ENCODE measurements at regions not wholly inside any gene's neighbourhood (a gene's known extent, or its start where the extent isn't known, plus 50 kb on each side); places are given as distances from the start of the nearest gene placed in this dataset.

- DNase-seq, result peak; percentile 63 to 67
These were observed 169.6 kb upstream of the GPR12 start for GRCh38 chr13:26929971-26930730.

GRCh38 chr13:26927511-26927910 lies 166.9 kb upstream of the GPR12 start:
- DNase-seq, result no peak

GRCh38 chr13:26926371-26926770 lies 165.8 kb upstream of the GPR12 start:
- DNase-seq, result no peak

GRCh38 chr13:26923824-26924605 lies 163.4 kb upstream of the GPR12 start:
- DNase-seq, result no peak

- no peak for DNase-seq
These were observed 161.3 kb upstream of the GPR12 start for GRCh38 chr13:26921918-26922317.

- DNase-seq, result no peak
These were observed 160.2 kb upstream of the GPR12 start for GRCh38 chr13:26920614-26921355.

GRCh38 chr13:26919732-26920131 lies 159.1 kb upstream of the GPR12 start:
- no peak for DNase-seq

GRCh38 chr13:26919311-26919710 lies 158.7 kb upstream of the GPR12 start:
- no peak for DNase-seq

- DNase-seq, result no peak
These were observed 154.0 kb upstream of the GPR12 start for GRCh38 chr13:26914624-26915023.

GRCh38 chr13:26914148-26914547 lies 153.6 kb upstream of the GPR12 start:
- no peak for DNase-seq

- DNase-seq, result no peak
These were observed 150.3 kb upstream of the GPR12 start for GRCh38 chr13:26910754-26911465.

GRCh38 chr13:26909477-26909876 lies 148.9 kb upstream of the GPR12 start:
- no peak for DNase-seq

- DNase-seq, result no peak
These were observed 147.5 kb upstream of the GPR12 start for GRCh38 chr13:26908126-26908525.

- no peak for DNase-seq
These were observed 138.6 kb upstream of the GPR12 start for GRCh38 chr13:26899202-26899601.

- no peak for DNase-seq
These were observed 137.3 kb upstream of the GPR12 start for GRCh38 chr13:26897706-26898550.

GRCh38 chr13:26896986-26897668 lies 136.5 kb upstream of the GPR12 start:
- no peak for DNase-seq

- no peak for DNase-seq
These were observed 135.4 kb upstream of the GPR12 start for GRCh38 chr13:26895808-26896466.

GRCh38 chr13:26895081-26895807 lies 134.7 kb upstream of the GPR12 start:
- no peak for DNase-seq

- DNase-seq, result no peak
These were observed 128.0 kb upstream of the GPR12 start for GRCh38 chr13:26888632-26889031.

GRCh38 chr13:26887594-26887993 lies 127.0 kb upstream of the GPR12 start:
- DNase-seq, result no peak

All from NCI-H2081 (cell line).